ENCODE measurements at regions not wholly inside any gene's neighbourhood (a gene's known extent, or its start where the extent isn't known, plus 50 kb on each side); places are given as distances from the start of the nearest gene placed in this dataset.
"Not testable (repeated sequence)": the region's sequence is repeated elsewhere in the genome, so short reads cannot be mapped to it uniquely, and the experiment has no call there.

- no peak for DNase-seq (ENCODE audit: extremely low read depth in 1 of 2, low read depth in 1 of 2)
Measured at GRCh38 chr5:87756951-87757350, 344.2 kb upstream of the CCNH start.

GRCh38 chr5:87755360-87755759 lies 342.6 kb upstream of the CCNH start:
- no peak for DNase-seq (ENCODE audit: extremely low read depth in 1 of 2, low read depth in 1 of 2)

DNA sequence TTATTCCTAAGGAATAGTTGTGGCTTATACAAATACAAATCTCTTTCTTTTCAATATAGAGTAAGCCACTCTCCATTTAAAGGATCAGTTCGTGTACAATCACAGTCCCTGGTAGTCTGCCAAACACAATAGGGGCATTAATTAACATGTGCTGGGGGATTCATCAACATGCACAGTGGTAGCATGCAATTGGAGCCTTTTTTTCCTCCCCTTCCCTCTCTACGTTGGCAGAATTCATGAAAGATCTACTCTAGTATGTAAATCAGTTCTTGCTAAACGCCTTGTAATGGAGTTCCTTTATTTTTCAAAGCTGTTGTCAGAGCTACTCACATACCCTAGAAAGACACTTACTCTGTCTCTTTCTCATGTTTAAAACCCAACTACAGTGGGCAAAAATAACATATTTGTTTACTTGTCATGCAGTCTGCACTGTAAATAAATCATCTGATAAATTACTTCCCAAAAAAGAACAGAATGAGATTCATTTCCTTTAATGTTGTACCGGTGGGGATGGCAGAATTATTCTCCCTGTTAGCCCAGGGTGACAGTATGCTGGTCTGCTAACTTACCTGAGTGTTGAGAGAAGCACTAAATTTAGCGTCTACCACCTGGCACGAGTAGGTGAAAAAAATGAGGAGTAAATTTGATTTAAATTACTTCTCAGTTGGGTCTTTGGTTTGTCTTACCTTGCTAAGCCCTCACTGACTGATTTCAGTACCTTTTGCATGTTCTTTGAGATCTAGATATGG lies 341.5 kb upstream of the CCNH start:
- no peak for DNase-seq (ENCODE audit: extremely low read depth in 1 of 2, low read depth in 1 of 2)

GRCh38 chr5:87752362-87752761 lies 339.6 kb upstream of the CCNH start:
- no peak for DNase-seq (ENCODE audit: extremely low read depth in 1 of 2, low read depth in 1 of 2)

DNA sequence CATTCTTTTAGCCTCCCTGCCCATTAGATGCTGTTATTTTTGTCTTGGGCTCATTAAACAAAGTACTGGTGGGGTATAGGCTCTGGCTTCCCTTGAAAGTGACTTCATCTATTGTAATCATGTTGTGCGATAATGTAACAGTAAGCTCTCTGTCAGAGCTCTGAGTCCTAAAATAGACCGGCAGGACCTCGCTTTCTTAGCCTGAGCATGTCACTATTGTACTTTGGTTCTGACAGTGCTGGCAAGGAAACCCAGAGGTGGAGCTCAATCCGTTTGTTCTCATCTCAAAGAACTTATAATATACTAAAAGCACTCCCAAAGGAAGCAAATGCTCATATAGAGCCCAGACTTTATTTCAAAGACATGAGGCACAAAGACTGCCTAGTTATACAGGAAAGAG lies 339.1 kb upstream of the CCNH start:
- DNase-seq (ENCODE audit: extremely low read depth in 1 of 2, low read depth in 1 of 2) = no peak

GRCh38 chr5:87746891-87747377 lies 334.2 kb upstream of the CCNH start:
- no peak for DNase-seq (ENCODE audit: extremely low read depth in 1 of 2, low read depth in 1 of 2)

DNA sequence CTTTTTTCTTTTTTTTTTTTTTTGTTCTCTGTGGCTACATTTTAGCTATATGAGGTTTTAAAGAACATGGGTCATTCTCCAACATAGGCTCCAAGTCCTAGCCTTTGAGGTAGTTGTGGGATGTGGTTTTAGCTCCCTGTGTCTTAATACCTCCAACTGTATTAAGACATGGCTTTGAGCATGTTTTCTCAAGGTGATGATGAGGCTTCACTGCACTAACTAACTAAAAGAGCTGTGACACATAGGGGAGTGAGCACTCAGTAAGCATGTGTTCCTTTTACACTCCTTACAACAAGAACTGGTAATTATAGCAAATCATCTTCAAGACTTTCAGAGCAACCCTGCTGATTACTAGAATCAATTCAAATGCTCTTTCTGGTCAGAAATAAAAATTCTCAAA lies 333.6 kb upstream of the CCNH start:
- no peak for DNase-seq (ENCODE audit: extremely low read depth in 1 of 2, low read depth in 1 of 2)

GRCh38 chr5:87741881-87742280 lies 329.2 kb upstream of the CCNH start:
- DNase-seq (ENCODE audit: extremely low read depth in 1 of 2, low read depth in 1 of 2) = no peak

DNA sequence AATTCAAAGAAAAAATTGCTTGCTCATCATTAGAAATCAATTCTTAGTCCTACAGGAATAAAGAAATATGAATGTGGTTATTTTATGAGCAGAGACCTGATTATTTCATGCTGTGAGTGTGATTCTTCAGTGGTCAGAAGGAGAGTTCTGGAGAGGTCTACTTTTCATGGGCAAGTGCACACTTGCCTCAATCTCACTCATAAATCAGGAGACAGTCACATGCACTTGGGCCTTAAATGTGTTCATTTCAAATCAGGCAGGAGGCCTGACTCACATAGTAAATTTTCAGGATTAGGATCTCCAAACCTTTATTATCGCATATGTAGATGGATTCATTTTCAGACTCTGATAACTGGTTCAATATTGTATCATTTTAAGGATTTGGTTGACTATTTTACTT lies 323.2 kb upstream of the CCNH start:
- no peak for DNase-seq (ENCODE audit: extremely low read depth in 1 of 2, low read depth in 1 of 2)

- DNase-seq (ENCODE audit: extremely low read depth in 1 of 2, low read depth in 1 of 2) = no peak
Measured at GRCh38 chr5:87733897-87734296, 321.2 kb upstream of the CCNH start.

- no peak for DNase-seq (ENCODE audit: extremely low read depth in 1 of 2, low read depth in 1 of 2)
Measured at GRCh38 chr5:87732875-87733768, 320.4 kb upstream of the CCNH start.

DNA sequence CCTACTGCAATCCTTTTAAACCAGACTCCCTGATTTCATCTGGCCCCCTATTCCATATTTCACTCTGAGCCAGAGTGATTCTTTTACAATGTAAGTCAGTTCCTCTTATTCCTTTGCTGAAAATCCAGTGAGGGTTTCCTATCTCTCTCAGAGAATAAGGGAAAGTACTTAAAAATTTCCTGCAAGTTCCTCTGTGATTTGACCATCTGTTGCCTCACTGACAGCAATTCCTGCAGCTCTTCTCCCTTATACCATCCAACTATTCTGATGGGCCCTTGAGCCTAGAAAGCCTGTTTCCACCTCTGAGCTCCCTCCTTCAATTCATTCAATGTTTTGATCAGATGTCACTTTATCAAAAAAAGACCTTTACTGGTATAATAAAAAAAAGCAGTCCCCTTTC lies 317.1 kb upstream of the CCNH start:
- no peak for DNase-seq (ENCODE audit: extremely low read depth in 1 of 2, low read depth in 1 of 2)

GRCh38 chr5:87722286-87722685 lies 309.6 kb upstream of the CCNH start:
- DNase-seq (ENCODE audit: extremely low read depth in 1 of 2, low read depth in 1 of 2) = no peak

- not testable (repeated sequence) for DNase-seq (ENCODE audit: extremely low read depth in 1 of 2, low read depth in 1 of 2)
Measured at GRCh38 chr5:87718224-87718925, 305.6 kb upstream of the CCNH start.

DNA sequence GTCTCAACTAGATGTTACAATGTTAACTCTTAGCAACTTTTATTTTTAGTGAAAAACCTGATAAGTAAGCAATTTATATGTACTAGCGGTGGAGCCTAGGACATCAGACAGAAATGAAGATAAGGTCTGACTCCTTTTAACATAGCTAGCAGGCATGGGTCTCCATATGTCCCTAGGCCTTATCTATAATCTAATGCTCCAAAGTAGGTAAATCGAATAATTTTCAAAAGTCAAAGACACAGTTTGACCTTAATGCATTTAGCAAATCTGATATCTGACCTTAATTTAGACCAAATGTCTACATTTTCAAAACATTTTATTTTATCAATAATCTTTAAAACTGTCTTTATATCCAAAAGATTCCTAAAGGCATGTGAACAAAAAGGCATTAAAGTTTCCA lies 305.0 kb upstream of the CCNH start:
- no peak for DNase-seq (ENCODE audit: extremely low read depth in 1 of 2, low read depth in 1 of 2)

- no peak for DNase-seq (ENCODE audit: extremely low read depth in 1 of 2, low read depth in 1 of 2)
Measured at GRCh38 chr5:87705876-87706275, 293.1 kb upstream of the CCNH start.

DNA sequence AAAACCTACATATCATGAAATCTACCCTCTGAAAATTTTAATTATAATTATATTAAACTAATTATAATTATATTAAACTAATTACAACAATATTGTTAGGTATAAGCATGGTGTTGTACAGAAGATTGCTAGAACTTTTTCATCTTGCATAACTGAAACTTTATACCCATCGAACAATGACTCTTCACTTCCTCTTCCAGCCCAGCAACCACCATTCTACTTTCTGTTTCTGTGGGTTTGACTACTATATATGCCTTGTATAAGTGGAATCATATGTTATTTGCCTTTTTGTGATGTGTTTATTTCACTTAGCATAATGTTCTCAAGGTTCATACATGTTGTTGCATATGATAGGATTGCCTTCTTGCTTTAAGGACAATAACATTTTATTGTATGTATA lies 274.2 kb upstream of the CCNH start:
- DNase-seq (ENCODE audit: extremely low read depth in 1 of 2, low read depth in 1 of 2) = no peak

GRCh38 chr5:87686018-87686417 lies 273.3 kb upstream of the CCNH start:
- no peak for DNase-seq (ENCODE audit: extremely low read depth in 1 of 2, low read depth in 1 of 2)

- no peak for DNase-seq (ENCODE audit: extremely low read depth in 1 of 2, low read depth in 1 of 2)
Measured at GRCh38 chr5:87674235-87674634, 261.5 kb upstream of the CCNH start.

DNA sequence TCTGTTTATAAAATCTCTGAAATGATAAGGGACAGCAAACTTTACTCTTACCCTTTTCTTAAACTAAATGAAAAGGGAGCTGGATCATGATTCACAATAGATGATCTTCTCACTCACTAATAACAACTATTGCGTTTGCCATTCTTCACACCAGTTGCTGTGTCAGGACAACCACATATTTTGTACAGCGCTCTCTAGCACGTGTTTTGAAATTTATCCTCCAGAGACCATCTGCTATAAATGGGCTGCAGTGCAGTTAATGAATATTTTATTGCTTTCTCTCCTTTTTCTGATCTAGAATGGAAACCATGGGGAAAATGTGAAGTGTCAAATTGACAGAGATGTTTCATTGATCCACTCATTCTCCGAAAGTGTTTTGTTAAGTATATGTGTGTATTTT lies 258.4 kb upstream of the CCNH start:
- DNase-seq (ENCODE audit: extremely low read depth in 1 of 2, low read depth in 1 of 2) = no peak

DNA sequence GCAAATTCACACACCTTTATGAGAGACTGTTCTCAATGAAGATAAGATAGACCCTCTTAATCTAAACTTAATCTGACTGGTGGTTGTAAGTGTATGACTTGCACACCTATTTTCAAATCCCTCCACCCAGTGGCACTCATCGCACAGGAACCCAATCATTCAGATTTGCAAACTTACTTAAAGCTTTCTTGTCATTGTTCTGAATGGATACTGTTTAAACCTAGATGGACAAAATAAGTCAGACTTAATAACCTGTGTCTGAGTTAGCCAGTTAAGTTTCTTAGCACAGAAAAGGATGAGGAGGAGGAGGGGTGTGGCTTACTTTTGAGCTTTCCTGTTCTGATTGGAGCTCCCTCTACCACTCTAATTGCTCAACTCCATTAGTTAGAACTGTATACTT lies 252.4 kb upstream of the CCNH start:
- no peak for DNase-seq (ENCODE audit: extremely low read depth in 1 of 2, low read depth in 1 of 2)
